HG03135 (cell line): ENCODE measurements at regions not wholly inside any gene's neighbourhood (a gene's known extent, or its start where the extent isn't known, plus 50 kb on each side); places are given as distances from the start of the nearest gene placed in this dataset.

Source experiments
- ATAC-seq: cut with Tn5 transposase; IDR thresholded peaks from one replicate; pipeline ENCODE4 v1.9.1; 2021; ENCODE audit warnings: mild to moderate bottlenecking, moderate library complexity; ENCODE audit not compliant: unreplicated experiment

- ATAC-seq, result no peak
Observed at GRCh38 chr2:236688563-236689392, 119.2 kb downstream of the ACKR3 start.

- ATAC-seq, result no peak
Observed at GRCh38 chr2:236689393-236689700, 119.7 kb downstream of the ACKR3 start.

- no peak for ATAC-seq
Observed at GRCh38 chr2:236689981-236690380, 120.4 kb downstream of the ACKR3 start.

- ATAC-seq, result no peak
Observed at GRCh38 chr2:236690726-236691125, 121.1 kb downstream of the ACKR3 start.

- no peak for ATAC-seq
Observed at GRCh38 chr2:236691799-236692167, 122.2 kb downstream of the ACKR3 start.

- ATAC-seq, result no peak
Observed at GRCh38 chr2:236692937-236693336, 123.3 kb downstream of the ACKR3 start.

- ATAC-seq, result no peak
Observed at GRCh38 chr2:236693531-236693930, 123.9 kb downstream of the ACKR3 start.

- no peak for ATAC-seq
Observed at GRCh38 chr2:236694146-236694888, 124.7 kb downstream of the ACKR3 start.

GRCh38 chr2:236696834-236697233 lies 127.2 kb downstream of the ACKR3 start:
- ATAC-seq, result no peak

- ATAC-seq, result no peak
Observed at GRCh38 chr2:236698016-236698627, 128.5 kb downstream of the ACKR3 start.

- no peak for ATAC-seq
Observed at GRCh38 chr2:236700703-236701102, 131.1 kb downstream of the ACKR3 start.

GRCh38 chr2:236702657-236703372 lies 133.2 kb downstream of the ACKR3 start:
- ATAC-seq, result no peak

GRCh38 chr2:236703373-236703709 lies 133.7 kb downstream of the ACKR3 start:
- no peak for ATAC-seq

- no peak for ATAC-seq
Observed at GRCh38 chr2:236703906-236704305, 134.3 kb downstream of the ACKR3 start.

- ATAC-seq, result no peak
Observed at GRCh38 chr2:236704887-236705286, 135.3 kb downstream of the ACKR3 start.

GRCh38 chr2:236705295-236706105 lies 135.9 kb downstream of the ACKR3 start:
- ATAC-seq, result no peak

GRCh38 chr2:236706288-236706687 lies 136.7 kb downstream of the ACKR3 start:
- no peak for ATAC-seq

- no peak for ATAC-seq
Observed at GRCh38 chr2:236706803-236707202, 137.2 kb downstream of the ACKR3 start.

GRCh38 chr2:236711440-236711839 lies 141.8 kb downstream of the ACKR3 start:
- no peak for ATAC-seq

- ATAC-seq, result no peak
Observed at GRCh38 chr2:236712304-236712703, 142.7 kb downstream of the ACKR3 start.
